SK-N-SH treated with all-trans-retinoic acid at 6 μM for 48 hours (cell line): ENCODE measurements at regions not wholly inside any gene's neighbourhood (a gene's known extent, or its start where the extent isn't known, plus 50 kb on each side); places are given as distances from the start of the nearest gene placed in this dataset.

Experiments
- ATAC-seq: fragments of 200-7000 bp; cut with Tn5 transposase; 3 replicates; pipeline ENCODE4 v1.9.1; 2020; ENCODE audit warnings: mild to moderate bottlenecking, moderate library complexity
- BACH2 ChIP-seq: fragments of 250-450 bp; sonication (Bioruptor Pico); IDR thresholded peaks from 2 replicates; pipeline ENCODE4 v1.9.0; 2021; ENCODE audit warnings: mild to moderate bottlenecking, borderline replicate concordance
- CREB5 ChIP-seq: fragments of 250-450 bp; sonication (Bioruptor Pico); IDR thresholded peaks from 2 replicates; pipeline ENCODE4 v1.5.1; 2020; ENCODE audit warnings: low read depth, mild to moderate bottlenecking, moderate library complexity
- CSDC2 ChIP-seq: fragments of 250-450 bp; sonication (Bioruptor Pico); IDR thresholded peaks from 2 replicates; pipeline ENCODE4 v1.5.0; 2020; ENCODE audit warnings: mild to moderate bottlenecking, moderate library complexity
- CSRNP3 ChIP-seq: fragments of 250-450 bp; sonication (Bioruptor Pico); IDR thresholded peaks from 2 replicates; pipeline ENCODE4 v1.5.1; 2021; ENCODE audit warnings: mild to moderate bottlenecking, moderate library complexity
- ESRRG ChIP-seq: fragments of 250-450 bp; sonication (Bioruptor Pico); IDR thresholded peaks from 2 replicates; pipeline ENCODE4 v1.6.1; 2021; ENCODE audit warnings: mild to moderate bottlenecking
- GLIS3 ChIP-seq: fragments of 250-450 bp; sonication (Bioruptor Pico); IDR thresholded peaks from 2 replicates; pipeline ENCODE4 v1.5.0; 2020; ENCODE audit warnings: mild to moderate bottlenecking, moderate library complexity
- ISL1 ChIP-seq: fragments of 250-450 bp; sonication (Bioruptor Pico); IDR thresholded peaks from 2 replicates; pipeline ENCODE4 v2.1.2; 2022; ENCODE audit warnings: mild to moderate bottlenecking, moderate library complexity
- OSR1 ChIP-seq: fragments of 250-450 bp; sonication (Bioruptor Pico); IDR thresholded peaks from 2 replicates; pipeline ENCODE4 v1.8.0; 2022; ENCODE audit warnings: moderate library complexity, mild to moderate bottlenecking, inconsistent platforms
- PATZ1 ChIP-seq: fragments of 250-450 bp; sonication (Bioruptor Pico); IDR thresholded peaks from 2 replicates; pipeline ENCODE4 v1.8.0; 2020; ENCODE audit warnings: mild to moderate bottlenecking, moderate library complexity, borderline replicate concordance
- PPARA ChIP-seq: fragments of 250-450 bp; sonication (Bioruptor Pico); IDR thresholded peaks from 2 replicates; pipeline ENCODE4 v1.5.0; 2020; ENCODE audit warnings: mild to moderate bottlenecking, borderline replicate concordance
- TCF4 ChIP-seq: fragments of 250-450 bp; sonication (Bioruptor Pico); IDR thresholded peaks from 2 replicates; pipeline ENCODE4 v1.8.0; 2021; ENCODE audit warnings: mild to moderate bottlenecking, moderate library complexity, borderline replicate concordance
- TOX ChIP-seq: fragments of 250-450 bp; sonication (Bioruptor Pico); IDR thresholded peaks from 2 replicates; pipeline ENCODE4 v1.8.0; 2021; ENCODE audit warnings: mild to moderate bottlenecking, moderate library complexity, borderline replicate concordance
- TSHZ2 ChIP-seq: fragments of 250-450 bp; sonication (Bioruptor Pico); IDR thresholded peaks from 2 replicates; pipeline ENCODE4 v1.5.0; 2020; ENCODE audit warnings: mild to moderate bottlenecking, moderate library complexity
- ZC3H10 ChIP-seq: fragments of 250-450 bp; sonication (Bioruptor Pico); IDR thresholded peaks from 2 replicates; pipeline ENCODE4 v1.5.1; 2021; ENCODE audit warnings: mild to moderate bottlenecking, moderate library complexity
- ZFP3 ChIP-seq: fragments of 250-450 bp; sonication (Bioruptor Pico); IDR thresholded peaks from 2 replicates; pipeline ENCODE4 v1.5.0; 2020; ENCODE audit warnings: mild to moderate bottlenecking, moderate library complexity
- ZFP30 ChIP-seq: fragments of 450-650 bp; formaldehyde crosslinking; IDR thresholded peaks from 2 replicates; pipeline ENCODE4 v1.5.0; 2022; ENCODE audit warnings: mild to moderate bottlenecking, moderate library complexity
- ZNF565 ChIP-seq: fragments of 450-650 bp; formaldehyde crosslinking; conservative IDR thresholded peaks from 2 replicates; pipeline ENCODE4 v1.5.0; 2020; ENCODE audit warnings: low read depth, mild to moderate bottlenecking, moderate library complexity
- ZNF70 ChIP-seq: fragments of 450-650 bp; formaldehyde crosslinking; IDR thresholded peaks from 2 replicates; pipeline ENCODE4 v1.5.0; 2020; ENCODE audit warnings: mild to moderate bottlenecking, moderate library complexity
- ZNF8 ChIP-seq: fragments of 450-650 bp; formaldehyde crosslinking; IDR thresholded peaks from 2 replicates; pipeline ENCODE4 v1.5.0; 2020; ENCODE audit warnings: mild to moderate bottlenecking, moderate library complexity

GRCh38 chr16:26220894-26221293, 529.1 kb downstream of the HS3ST4 start (continued):
- TF ChIP-seq PATZ1 (CRISPR knock-in tag) (no peak), TOX (CRISPR knock-in tag) (no peak), ZNF8 (CRISPR knock-in tag) (no peak), GLIS3 (CRISPR knock-in tag) (no peak), BACH2 (CRISPR knock-in tag) (no peak)

- TF ChIP-seq GLIS3 (CRISPR knock-in tag) (no peak), CSRNP3 (CRISPR knock-in tag) (no peak), TSHZ2 (CRISPR knock-in tag) (no peak)
- ATAC-seq: no peak
Observed at GRCh38 chr16:26231647-26232046, 539.9 kb downstream of the HS3ST4 start.

- ATAC-seq: no peak
- TF ChIP-seq ZFP3: no peak
- TF ChIP-seq TSHZ2 (CRISPR knock-in tag): no peak
- TF ChIP-seq OSR1 (CRISPR knock-in tag): no peak
Observed at GRCh38 chr16:26240807-26241206, 549.0 kb downstream of the HS3ST4 start.

GRCh38 chr16:26247063-26247462, 555.3 kb downstream of the HS3ST4 start:
- no peak for ATAC-seq
- TF ChIP-seq TCF4 (CRISPR knock-in tag) (no peak), GLIS3 (CRISPR knock-in tag) (no peak), ZC3H10 (CRISPR knock-in tag) (no peak), CSDC2 (no peak), ZNF70 (no peak), BACH2 (CRISPR knock-in tag) (no peak), ZNF8 (CRISPR knock-in tag) (no peak), ZNF565 (CRISPR knock-in tag) (no peak), PPARA (no peak), ISL1 (CRISPR knock-in tag) (no peak), ZFP30 (CRISPR knock-in tag) (no peak), PATZ1 (CRISPR knock-in tag) (no peak), OSR1 (CRISPR knock-in tag) (no peak), ESRRG (CRISPR knock-in tag) (no peak), CREB5 (CRISPR knock-in tag) (no peak)
